Mucosa of stomach (tissue), 1 donor: ENCODE measurements at regions not wholly inside any gene's neighbourhood (a gene's known extent, or its start where the extent isn't known, plus 50 kb on each side); places are given as distances from the start of the nearest gene placed in this dataset.
"Not testable (repeated sequence)": the region's sequence is repeated elsewhere in the genome, so short reads cannot be mapped to it uniquely, and the experiment has no call there.

Experiments used
- H3K27me3 ChIP-seq: one replicate; pipeline ENCODE4 v1.7.0; 2013; ENCODE audit warnings: mild to moderate bottlenecking, low read length; ENCODE audit not compliant: control insufficient read depth, insufficient read depth
- H3K36me3 ChIP-seq: one replicate; pipeline ENCODE4 v1.7.0; 2013; ENCODE audit warnings: low read length; ENCODE audit not compliant: control insufficient read depth, insufficient read depth
- H3K4me1 ChIP-seq: one replicate; pipeline ENCODE4 v1.7.0; 2013; ENCODE audit warnings: mild to moderate bottlenecking, low read length; ENCODE audit not compliant: control insufficient read depth, insufficient read depth
- H3K4me3 ChIP-seq: one replicate; pipeline ENCODE4 v1.7.0; 2013; ENCODE audit warnings: low read length
- H3K9ac ChIP-seq: one replicate; pipeline ENCODE4 v1.7.0; 2013; ENCODE audit warnings: mild to moderate bottlenecking, low read length, moderate library complexity
- H3K9me3 ChIP-seq: one replicate; pipeline ENCODE4 v1.7.0; 2013; ENCODE audit warnings: mild to moderate bottlenecking, low read length, moderate library complexity; ENCODE audit not compliant: control insufficient read depth
- donor health status: Pancreatic carcinoma.

- Histone ChIP-seq H3K27me3 (no peaks in the 10 kb centered on the region), H3K4me3 (no peak overlapping the region), H3K4me1 (no peaks in the 10 kb centered on the region), H3K9ac (no peak overlapping the region), H3K9me3 (no peaks in the 10 kb centered on the region), H3K36me3 (no peaks in the 10 kb centered on the region)
Measured at GRCh38 chr12:60210756-60211155, 614.9 kb downstream of the SLC16A7 start.

GRCh38 chr12:60211244-60211643 lies 615.4 kb downstream of the SLC16A7 start:
- H3K27me3 ChIP-seq, result no peaks in the 10 kb centered on the region
- H3K9me3 ChIP-seq, result no peaks in the 10 kb centered on the region

DNA sequence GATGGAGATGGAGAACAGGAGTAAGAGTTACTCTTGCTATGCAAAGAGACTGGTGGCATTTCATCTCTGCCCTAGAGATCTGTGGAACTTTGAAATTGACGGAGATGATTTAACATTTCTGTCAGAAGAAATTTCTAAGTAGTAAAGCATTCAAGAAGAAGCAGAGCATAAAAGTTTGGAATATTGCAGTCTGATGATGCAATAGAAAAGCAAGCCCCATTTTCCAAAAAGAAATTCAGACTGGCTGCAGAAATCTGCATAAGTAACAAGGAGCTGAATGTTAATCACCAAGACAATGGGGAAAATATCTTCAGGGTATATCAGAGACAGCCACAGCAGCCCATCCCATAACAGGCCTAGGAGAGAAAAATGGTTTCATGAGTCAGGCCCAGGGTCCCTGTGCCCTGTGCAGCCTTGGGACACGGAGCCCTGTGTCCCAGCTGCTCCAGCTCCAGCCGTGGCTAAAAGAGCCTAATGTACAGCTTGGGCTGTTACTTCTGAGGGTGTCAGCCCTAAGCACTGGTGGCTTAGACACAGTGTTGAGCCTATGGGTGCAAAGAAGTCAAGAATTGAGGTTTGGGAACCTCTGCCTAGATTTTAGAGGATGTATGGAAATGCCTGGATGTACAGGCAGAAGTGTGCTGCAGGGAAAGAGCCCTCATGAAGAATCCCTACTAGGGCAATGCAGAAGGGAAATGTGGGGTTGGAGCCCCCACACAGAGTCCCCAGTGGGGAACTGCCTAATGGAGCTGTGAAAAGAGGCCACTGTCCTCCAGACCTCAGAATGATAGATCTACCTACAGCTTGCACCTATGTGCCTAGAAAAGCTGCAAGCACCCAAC lies 616.6 kb downstream of the SLC16A7 start:
- Histone ChIP-seq H3K4me3 (no peak overlapping the region), H3K36me3 (no peaks in the 10 kb centered on the region), H3K9me3 (no peaks in the 10 kb centered on the region), H3K4me1 (no peaks in the 10 kb centered on the region), H3K27me3 (no peaks in the 10 kb centered on the region), H3K9ac (no peak overlapping the region)

More at GRCh38 chr12:60211244-60211643, 615.4 kb downstream of the SLC16A7 start:
- Histone ChIP-seq H3K9ac (no peak overlapping the region), H3K4me3 (no peak overlapping the region), H3K36me3 (no peaks in the 10 kb centered on the region), H3K4me1 (no peaks in the 10 kb centered on the region)

GRCh38 chr12:60213272-60213671 lies 617.4 kb downstream of the SLC16A7 start:
- H3K36me3 ChIP-seq, H3K4me3 ChIP-seq, H3K4me1 ChIP-seq, H3K9me3 ChIP-seq, H3K9ac ChIP-seq, H3K27me3 ChIP-seq: not testable (repeated sequence)

GRCh38 chr12:60216226-60216625 lies 620.4 kb downstream of the SLC16A7 start:
- Histone ChIP-seq H3K4me1 (no peaks in the 10 kb centered on the region), H3K9ac (no peak overlapping the region), H3K4me3 (no peak overlapping the region), H3K27me3 (no peaks in the 10 kb centered on the region), H3K36me3 (no peaks in the 10 kb centered on the region), H3K9me3 (no peaks in the 10 kb centered on the region)

- Histone ChIP-seq H3K4me3 (no peak overlapping the region), H3K9me3 (no peaks in the 10 kb centered on the region), H3K27me3 (no peaks in the 10 kb centered on the region), H3K4me1 (no peaks in the 10 kb centered on the region), H3K36me3 (no peaks in the 10 kb centered on the region), H3K9ac (no peak overlapping the region)
Measured at GRCh38 chr12:60223242-60223641, 627.4 kb downstream of the SLC16A7 start.

GRCh38 chr12:60225216-60226000 lies 629.6 kb downstream of the SLC16A7 start:
- Histone ChIP-seq H3K4me1 (no peaks in the 10 kb centered on the region), H3K36me3 (no peaks in the 10 kb centered on the region), H3K9me3 (no peaks in the 10 kb centered on the region), H3K4me3 (no peak overlapping the region), H3K27me3 (no peaks in the 10 kb centered on the region), H3K9ac (no peak overlapping the region)

GRCh38 chr12:60227916-60228315 lies 632.1 kb downstream of the SLC16A7 start:
- Histone ChIP-seq H3K36me3 (no peaks in the 10 kb centered on the region), H3K9me3 (no peaks in the 10 kb centered on the region), H3K27me3 (no peaks in the 10 kb centered on the region), H3K4me3 (no peak overlapping the region), H3K4me1 (no peaks in the 10 kb centered on the region), H3K9ac (no peak overlapping the region)

DNA sequence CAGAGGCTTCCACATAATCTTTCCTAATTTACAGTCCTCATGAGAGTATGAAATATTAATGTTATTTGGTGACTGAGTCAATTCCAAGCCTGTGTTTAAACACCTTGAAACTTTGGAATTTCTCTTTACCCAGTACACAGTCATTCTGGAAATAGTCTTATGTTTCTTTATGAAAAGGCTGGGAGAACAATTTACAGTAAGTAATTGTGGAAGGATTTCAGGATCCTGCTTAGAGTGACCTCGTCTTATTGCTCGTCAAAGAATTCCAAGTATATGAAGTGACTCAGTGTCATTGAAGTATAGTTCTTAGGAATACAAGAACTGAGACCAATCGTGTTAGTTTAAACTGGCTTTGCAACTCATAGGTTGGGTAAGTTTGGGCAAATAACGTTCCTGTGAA lies 634.2 kb downstream of the SLC16A7 start:
- no peaks in the 10 kb centered on the region for H3K36me3 ChIP-seq
- no peaks in the 10 kb centered on the region for H3K27me3 ChIP-seq
- no peaks in the 10 kb centered on the region for H3K9me3 ChIP-seq
- H3K9ac ChIP-seq, result no peak overlapping the region
- H3K4me3 ChIP-seq, result no peak overlapping the region
- H3K4me1 ChIP-seq, result no peaks in the 10 kb centered on the region

- Histone ChIP-seq H3K4me3 (no peak overlapping the region), H3K9ac (no peak overlapping the region), H3K9me3 (no peaks in the 10 kb centered on the region), H3K4me1 (no peaks in the 10 kb centered on the region), H3K36me3 (no peaks in the 10 kb centered on the region), H3K27me3 (no peaks in the 10 kb centered on the region)
Measured at GRCh38 chr12:60231303-60231702, 635.5 kb downstream of the SLC16A7 start.

- no peaks in the 10 kb centered on the region for H3K9me3 ChIP-seq
- no peaks in the 10 kb centered on the region for H3K27me3 ChIP-seq
- H3K4me3 ChIP-seq, result no peak overlapping the region
- no peaks in the 10 kb centered on the region for H3K4me1 ChIP-seq
- no peaks in the 10 kb centered on the region for H3K36me3 ChIP-seq
- H3K9ac ChIP-seq, result no peak overlapping the region
Measured at GRCh38 chr12:60231976-60232907, 636.4 kb downstream of the SLC16A7 start.
